LNCaP clone FGC (cell line): ENCODE measurements at regions not wholly inside any gene's neighbourhood (a gene's known extent, or its start where the extent isn't known, plus 50 kb on each side); places are given as distances from the start of the nearest gene placed in this dataset.

Experiments used
- DNase-seq: peaks from one replicate; pipeline ENCODE4 v3.0.0-alpha.2; 2011; ENCODE audit warnings: low read depth
- H3K4me3 ChIP-seq: 2 replicates; pipeline ENCODE4 v1.5.1; 2011; ENCODE audit warnings: mild to moderate bottlenecking, low read depth, low read length, control low read depth
- CTCF ChIP-seq: IDR thresholded peaks from 2 replicates; pipeline ENCODE4 v1.5.1; 2012; ENCODE audit warnings: mild to moderate bottlenecking; ENCODE audit not compliant: control insufficient read depth, insufficient read depth; ENCODE audit errors: extremely low read depth

- no peak for TF ChIP-seq CTCF
- no peak overlapping the region for H3K4me3 ChIP-seq
- no peak for DNase-seq
Measured at GRCh38 chr13:99698010-99698815, 196.9 kb downstream of the TM9SF2 start.

GRCh38 chr13:99695857-99696256, 194.6 kb downstream of the TM9SF2 start:
- DNase-seq = no peak
- no peak for TF ChIP-seq CTCF
- H3K4me3 ChIP-seq = no peak overlapping the region

- H3K4me3 ChIP-seq = no peak overlapping the region
- no peak for TF ChIP-seq CTCF
Measured at GRCh38 chr13:99693852-99694611, 192.8 kb downstream of the TM9SF2 start.

GRCh38 chr13:99693351-99693750, 192.1 kb downstream of the TM9SF2 start:
- no peak overlapping the region for H3K4me3 ChIP-seq
- DNase-seq = no peak
- no peak for TF ChIP-seq CTCF

More at GRCh38 chr13:99693852-99694611, 192.8 kb downstream of the TM9SF2 start:
- no peak for DNase-seq

- no peak for TF ChIP-seq CTCF
- no peak for DNase-seq
- no peak overlapping the region for H3K4me3 ChIP-seq
Measured at GRCh38 chr13:99692854-99693253, 191.6 kb downstream of the TM9SF2 start.

- no peak for DNase-seq
Measured at GRCh38 chr13:99691552-99691951, 190.3 kb downstream of the TM9SF2 start.

More at GRCh38 chr13:99691552-99691951, 190.3 kb downstream of the TM9SF2 start:
- H3K4me3 ChIP-seq = no peak overlapping the region
- no peak for TF ChIP-seq CTCF
